NCI-H510A (cell line): ENCODE measurements at regions not wholly inside any gene's neighbourhood (a gene's known extent, or its start where the extent isn't known, plus 50 kb on each side); places are given as distances from the start of the nearest gene placed in this dataset.

Experiments
- DNase-seq: peaks from one replicate; lab custom pipeline; 2025; lab: John Stamatoyannopoulos, UW

- no peak for DNase-seq
Measured at GRCh38 chr13:77423296-77423695, 96.4 kb upstream of the MYCBP2 start.

DNA sequence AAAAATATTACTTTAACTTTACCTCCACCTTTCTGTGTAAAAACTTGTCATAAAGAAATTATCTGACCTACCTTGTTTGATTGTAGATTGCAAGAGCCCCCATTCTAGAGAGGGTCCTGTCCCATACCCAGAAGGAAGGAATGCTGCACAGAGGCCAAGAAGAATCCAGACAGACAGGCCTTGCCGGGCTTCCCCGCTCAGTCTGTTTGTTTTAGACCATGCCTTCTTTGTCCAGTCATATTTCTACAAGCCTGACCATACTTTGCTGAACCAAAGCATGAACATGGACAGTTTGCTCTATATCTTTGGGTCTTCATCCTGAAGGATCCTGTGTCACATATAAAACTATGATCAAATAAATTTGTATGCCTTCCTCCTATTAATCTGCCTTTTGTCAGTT is 95.8 kb upstream of the MYCBP2 start:
- DNase-seq, result no peak

DNA sequence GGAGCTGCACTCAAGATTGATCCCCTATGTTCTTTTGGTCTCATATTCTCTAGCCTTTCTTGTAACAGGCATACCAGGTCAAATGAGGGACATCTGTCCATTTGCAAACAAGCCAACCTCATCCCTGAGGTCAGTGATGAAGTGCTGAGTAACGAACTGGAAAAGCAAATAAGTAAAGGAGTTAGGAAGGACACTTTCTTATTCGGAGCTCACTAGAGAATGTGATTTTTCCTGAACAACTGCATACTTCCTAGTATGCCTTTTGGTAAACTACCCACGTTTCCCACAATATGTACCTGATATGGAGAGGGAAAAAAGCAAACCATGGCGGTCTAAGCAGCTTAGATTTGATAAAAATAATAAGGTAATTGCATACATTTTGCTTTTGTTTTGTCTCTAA is 91.0 kb upstream of the MYCBP2 start:
- DNase-seq, result no peak

DNA sequence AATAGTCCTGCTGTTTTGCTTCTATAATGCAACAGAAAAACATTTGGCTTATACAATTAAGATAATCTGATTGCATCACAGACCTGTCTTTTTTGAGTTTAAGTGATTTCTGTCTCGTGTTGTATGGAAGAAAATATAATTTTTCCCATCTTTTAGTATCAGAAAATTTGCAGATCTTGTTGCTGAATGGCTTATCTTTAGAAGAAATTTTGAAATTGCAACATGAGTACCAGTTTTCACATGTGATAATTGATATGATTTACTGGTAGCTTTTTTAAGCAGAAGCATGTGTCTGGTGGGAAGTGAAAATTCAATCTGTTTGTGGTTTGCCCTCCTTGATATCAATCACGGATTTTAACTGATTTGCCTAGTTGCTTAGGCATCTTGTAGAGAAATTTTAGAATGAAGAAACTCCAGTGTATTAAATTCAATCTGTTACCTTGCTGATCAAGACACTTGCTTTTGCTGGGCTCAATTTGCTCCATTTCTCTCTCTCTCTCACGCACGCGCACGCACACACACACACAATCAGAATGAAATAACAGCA is 89.8 kb upstream of the MYCBP2 start:
- DNase-seq, result no peak

- no peak for DNase-seq
Measured at GRCh38 chr13:77415253-77416071, 88.6 kb upstream of the MYCBP2 start.

- DNase-seq, result no peak
Measured at GRCh38 chr13:77412860-77413259, 86.0 kb upstream of the MYCBP2 start.

DNA sequence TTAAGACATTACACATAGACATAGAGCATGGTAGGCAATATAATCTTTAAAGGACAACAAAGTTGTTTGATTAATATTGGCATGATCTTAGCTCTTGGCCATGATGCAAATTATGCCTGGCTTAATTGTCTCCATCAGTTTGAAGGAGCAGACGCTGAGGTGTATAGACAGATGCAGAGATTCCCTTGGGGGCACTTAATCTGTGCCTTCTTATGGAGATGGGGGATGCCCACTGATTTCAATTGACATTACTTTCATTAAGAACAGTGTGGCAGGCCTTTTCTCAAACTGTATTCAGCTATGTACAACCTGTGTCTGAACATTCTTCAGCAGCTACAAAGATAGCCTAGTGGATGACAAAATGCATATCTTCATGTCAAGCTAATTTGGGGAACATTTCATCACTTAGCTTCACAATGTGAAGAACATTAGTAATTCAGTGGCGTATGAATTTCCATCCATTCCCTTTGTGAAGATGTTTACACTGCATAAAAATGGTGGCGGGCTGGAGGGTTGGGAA is 85.3 kb upstream of the MYCBP2 start:
- DNase-seq, result no peak

DNA sequence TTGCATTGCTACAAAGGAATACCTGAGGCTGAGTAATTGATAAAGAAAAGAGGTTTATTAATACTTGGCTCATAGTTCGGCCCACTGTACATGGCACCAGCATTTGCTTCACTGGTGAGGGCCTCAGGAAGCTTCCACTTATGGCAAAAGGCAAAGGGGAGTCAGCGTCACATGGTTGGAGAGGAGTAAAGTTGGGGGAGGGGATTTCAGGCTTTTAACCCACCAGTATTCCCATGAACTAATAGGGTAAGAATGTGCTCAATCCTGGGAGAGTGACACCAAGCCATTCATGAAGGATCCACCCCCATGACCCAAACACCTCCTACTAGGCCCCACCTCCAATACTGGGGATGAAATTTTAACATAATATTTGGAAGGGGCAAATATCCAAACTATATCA is 82.5 kb upstream of the MYCBP2 start:
- no peak for DNase-seq

DNA sequence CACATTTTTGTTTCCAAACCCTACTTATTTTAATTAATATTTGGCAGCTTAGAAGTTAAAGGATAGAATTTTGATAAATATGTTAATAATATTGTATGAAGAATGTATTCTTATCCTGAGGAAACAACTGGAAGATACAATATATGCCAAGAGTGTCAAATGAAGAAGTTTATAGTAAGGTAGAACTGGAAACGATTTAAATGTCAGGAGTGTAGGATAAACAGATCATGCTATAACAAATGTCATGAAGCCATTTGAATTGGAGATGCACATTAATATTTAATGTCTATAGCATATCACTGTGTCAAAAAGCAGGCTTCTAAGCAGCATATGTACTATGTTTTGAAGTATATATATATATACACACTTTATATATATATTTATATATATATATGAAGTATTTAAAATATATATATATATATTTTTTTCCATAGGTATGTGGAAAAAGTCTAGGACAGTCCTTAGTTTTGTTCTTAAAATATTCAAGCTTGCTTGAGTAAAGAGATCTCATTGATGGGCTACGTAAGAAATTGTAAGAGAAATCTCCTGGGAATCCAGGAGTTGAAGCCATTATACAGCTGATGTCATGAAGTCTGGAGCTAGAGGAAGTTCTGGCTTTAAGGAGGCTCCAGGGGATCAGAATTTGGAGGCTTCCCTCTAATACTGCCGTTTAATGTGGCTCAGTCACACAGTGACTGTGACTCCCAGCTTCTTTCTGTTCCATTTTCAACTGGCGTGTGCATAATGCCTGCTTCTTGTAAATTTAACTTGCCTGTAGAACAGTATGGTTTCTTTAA is 79.9 kb upstream of the MYCBP2 start:
- DNase-seq, result no peak

DNA sequence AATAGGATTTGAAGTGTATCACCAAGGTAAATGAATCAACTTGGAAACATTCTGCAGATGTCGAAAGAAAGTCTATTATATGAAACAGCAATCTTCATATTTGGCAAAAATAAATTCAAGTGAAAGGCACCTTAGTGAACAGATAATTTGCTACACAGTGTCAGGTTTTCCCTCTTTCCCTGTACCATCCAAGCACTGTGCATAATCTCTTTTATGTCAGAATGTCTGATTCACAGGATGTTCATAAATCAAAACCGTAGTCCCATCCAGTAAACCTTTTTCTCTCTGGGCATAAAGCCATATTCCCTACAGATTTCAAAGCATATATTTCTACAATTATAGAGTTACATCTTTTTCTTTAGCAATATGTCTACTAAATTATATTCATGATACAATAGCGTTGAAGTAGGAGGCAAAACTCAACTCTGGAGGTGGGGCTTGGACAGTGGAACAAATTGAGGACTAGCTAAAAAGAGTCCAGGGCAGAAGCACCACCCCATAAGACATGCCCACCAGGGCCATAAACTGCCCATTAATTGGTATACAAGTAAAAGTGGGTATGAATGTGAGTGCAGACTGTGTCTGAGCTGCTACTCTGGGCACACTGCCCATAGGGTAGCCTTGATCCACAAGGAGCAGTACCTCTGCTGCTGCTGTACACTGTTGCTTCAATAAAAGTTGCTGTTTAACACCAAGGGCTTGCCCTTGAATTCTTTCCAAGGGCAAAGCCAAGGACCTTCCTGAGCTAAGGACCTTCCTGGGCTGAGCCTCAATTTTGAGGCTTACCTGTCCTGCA is 72.1 kb upstream of the MYCBP2 start:
- DNase-seq, result no peak

DNA sequence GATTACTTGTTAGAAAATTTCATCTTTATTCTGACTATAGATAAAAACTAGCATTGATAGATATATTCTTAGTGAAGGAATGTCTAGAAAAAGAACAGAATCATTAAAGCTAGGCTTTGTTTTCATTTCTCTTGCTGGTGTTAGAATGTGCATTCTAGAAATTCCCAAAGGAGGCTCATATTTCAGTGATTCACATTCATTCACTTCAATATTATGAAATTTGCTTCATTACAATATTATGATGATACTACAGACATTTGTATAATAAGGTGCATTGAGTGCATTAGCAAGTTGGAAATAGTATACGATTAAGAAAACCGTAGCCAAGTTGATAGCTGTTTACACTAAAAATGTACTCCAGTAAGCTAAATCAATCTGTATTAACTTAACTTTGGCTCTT is 70.7 kb upstream of the MYCBP2 start:
- DNase-seq, result no peak

DNA sequence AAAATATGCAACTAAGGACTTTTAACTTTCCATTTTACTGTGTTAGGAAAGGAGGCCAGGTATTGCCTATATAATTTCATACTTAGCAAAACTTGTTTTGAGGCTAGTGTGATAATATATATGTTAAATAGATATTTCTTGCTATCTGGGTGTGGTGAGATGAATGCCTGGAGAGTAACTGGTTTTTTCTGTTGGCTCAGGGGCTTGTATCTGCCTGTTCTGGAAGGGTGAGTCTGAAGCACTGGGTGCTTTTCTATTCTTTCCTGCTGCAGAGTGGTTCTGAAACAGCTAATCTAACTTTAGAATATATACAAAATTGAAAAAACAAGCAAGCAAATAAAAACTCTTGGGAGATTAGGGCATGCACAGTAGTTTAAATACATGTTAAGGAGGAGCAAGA is 64.6 kb upstream of the MYCBP2 start:
- DNase-seq, result no peak

DNA sequence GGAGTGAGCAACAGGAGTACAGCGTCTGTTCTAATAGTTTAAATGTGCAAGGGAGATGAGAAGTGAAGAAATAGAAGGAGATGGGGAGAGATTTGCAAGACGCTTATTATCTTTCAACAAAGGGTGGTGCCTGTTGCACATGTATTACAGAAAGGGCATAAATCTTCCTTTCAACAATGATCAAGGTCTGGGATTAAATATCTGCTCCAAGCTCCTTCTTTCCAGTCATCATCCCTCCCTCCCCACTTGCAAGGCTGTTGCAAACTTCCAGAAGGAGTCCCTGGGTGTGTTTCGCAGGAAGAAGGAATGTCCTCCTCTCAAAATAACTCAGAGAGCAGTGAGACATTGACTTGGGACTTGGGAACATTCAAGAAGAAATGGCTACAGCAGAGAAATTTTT is 63.5 kb upstream of the MYCBP2 start:
- DNase-seq, result no peak

DNA sequence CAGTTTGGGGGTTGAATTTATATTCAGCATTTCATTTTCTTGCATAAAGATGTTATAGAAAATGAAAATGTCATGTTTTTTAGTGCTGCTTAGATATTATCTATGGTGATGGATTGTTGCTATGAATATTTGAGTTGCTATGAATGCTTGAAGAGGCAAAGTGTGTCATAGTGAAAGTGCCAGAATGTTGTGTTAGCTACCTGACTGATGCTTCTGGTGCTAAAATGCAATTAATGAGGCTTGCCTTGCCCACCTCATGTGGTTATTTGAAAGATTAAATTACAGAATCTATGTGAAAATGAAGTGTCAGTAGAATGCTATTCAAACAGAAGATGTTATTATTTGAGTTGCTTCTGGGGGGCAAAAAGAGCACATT is 62.7 kb upstream of the MYCBP2 start:
- no peak for DNase-seq

DNA sequence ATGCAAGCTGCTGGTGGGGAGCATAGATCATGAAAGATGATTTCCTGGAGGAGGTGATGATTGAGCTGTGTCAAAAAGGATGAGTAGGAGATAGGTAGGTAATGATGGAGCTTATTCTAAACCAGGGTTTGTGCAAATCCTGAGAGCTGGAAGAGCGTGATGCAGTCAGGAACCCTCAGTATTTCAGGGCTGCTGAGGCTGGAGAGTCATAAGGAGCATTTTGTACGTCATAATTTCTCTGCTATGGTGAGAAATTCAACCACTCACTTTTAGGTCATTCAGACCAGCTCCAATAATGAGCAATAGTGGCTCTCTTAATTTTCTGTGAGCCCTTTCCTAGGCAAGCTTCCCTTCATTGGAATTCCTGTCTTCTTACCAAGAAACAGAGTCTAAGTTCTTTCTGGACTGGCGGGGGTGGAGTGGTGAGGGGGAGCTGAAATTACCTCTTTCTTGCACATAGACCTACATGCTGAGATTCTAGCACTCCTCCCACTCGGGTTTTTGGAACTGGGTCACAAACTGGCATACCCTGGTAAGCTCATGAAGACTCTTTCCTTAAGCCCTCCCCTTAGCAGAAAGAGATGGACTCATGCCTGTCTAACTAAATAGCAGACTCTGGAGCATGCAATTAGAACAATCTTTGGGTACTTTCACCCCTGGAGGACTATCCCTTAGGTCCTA is 62.2 kb upstream of the MYCBP2 start:
- no peak for DNase-seq

DNA sequence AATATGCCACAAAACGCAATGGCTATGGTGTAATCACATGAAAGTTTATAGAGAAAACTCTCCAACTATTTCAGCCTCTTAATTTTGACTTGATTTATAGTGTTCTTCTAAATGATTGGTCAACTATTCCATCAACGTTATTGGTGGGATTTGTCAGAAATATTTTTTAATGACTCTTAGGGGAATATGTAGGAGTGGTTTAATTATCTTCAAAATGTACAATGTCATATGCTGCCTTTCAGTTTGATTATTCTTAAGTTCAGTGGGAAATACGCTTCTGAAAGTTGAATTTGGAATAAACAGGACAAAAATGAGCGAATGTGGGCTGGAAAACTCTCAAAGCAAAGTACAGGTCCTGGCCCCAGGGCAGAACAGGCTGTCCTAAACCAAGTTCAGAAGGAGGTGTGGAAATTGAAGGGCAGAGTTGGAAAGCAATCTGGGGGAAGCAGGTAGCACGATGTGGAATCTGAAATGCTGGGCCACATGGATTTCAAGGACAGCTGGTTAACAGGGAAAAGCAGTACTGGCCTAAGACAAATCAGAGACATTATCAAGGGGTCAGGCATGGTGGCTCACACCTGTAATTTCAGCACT is 60.8 kb upstream of the MYCBP2 start:
- DNase-seq, result no peak

DNA sequence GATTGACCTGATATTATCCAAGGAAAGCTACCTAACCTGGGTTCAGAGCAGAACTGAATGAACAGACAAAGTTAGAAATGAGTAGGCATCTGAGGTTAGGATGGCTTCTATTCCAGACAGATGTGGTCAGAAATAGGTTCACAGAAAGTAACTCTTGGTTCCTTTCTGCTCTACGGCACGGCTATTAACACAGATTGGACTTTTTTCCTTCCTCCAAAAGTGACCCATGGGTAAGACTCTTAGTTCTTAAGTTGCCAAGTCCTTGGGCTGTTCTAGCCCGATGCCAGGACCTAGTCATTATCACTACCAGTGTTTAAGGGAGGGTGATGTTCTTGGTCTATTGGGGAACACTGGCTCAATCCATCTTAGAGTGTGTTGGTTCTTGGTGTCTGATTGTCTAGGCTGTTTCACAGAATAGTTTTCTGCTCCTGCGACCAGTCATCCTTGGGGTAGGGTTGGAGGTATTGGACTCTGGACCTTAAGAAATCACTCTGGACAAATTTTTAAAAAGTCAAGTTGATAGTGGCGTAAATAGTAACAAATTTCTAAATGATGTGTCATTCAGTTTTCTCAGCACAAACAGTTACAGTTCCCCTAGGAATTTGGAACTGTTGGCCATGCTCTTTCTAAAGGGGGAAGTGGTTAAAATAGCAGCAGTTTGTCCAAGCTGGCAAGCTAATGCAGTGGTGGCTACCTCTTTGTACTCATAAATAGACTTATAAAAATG is 60.1 kb upstream of the MYCBP2 start:
- no peak for DNase-seq

GRCh38 chr13:77386046-77386445 is 59.2 kb upstream of the MYCBP2 start:
- DNase-seq, result no peak

GRCh38 chr13:77384999-77385398 is 58.1 kb upstream of the MYCBP2 start:
- DNase-seq, result no peak

GRCh38 chr13:77383097-77383496 is 56.2 kb upstream of the MYCBP2 start:
- no peak for DNase-seq

GRCh38 chr13:77381059-77381458 is 54.2 kb upstream of the MYCBP2 start:
- no peak for DNase-seq
